ENCODE measurements at regions not wholly inside any gene's neighbourhood (a gene's known extent, or its start where the extent isn't known, plus 50 kb on each side); places are given as distances from the start of the nearest gene placed in this dataset.

- no peak for FAIRE-seq
These were observed 243.1 kb downstream of the HTR1A start for GRCh38 chr5:63719147-63719546.

GRCh38 chr5:63700241-63700640, 262.0 kb downstream of the HTR1A start:
- no peak for FAIRE-seq

DNA sequence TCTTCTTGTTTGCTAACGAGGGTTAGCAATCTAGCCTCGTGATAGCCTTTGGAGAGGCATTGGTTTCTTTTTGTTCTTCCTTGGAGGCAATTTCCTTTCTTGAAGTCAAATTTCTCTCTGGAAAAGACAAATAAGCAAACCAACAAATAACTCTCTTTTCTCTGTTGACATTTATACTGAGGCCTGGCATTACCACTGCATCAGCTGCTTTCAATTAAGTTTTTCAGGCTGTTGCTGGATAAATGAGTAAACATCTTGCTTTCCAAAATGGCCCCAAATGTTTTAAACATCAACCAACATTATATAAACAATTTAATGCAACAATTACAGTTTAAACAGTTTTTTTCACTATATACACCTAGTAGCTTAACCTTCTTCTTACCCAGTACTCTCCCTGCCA, 264.4 kb downstream of the HTR1A start:
- no peak for FAIRE-seq

DNA sequence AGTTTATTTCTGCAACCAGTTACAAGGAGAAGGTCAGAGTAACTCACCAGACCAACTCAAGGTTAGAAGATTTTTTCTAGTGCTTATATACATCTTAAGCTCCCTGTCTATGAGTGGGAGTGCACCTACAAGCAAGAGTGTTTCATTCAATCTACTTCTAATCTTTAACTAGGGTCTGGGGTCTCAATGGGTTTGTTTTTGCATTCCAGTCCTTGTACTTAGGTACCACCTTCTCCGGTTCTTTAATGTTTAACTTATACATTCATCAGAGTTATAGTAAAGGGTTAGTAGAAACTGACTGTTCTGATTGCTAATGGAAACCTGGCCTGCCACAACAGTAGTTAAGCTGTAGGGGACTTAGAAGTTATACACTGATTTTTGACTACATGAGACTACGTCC, 271.7 kb downstream of the HTR1A start:
- FAIRE-seq, result no peak

- FAIRE-seq, result no peak
These were observed 274.3 kb downstream of the HTR1A start for GRCh38 chr5:63687854-63688516.

DNA sequence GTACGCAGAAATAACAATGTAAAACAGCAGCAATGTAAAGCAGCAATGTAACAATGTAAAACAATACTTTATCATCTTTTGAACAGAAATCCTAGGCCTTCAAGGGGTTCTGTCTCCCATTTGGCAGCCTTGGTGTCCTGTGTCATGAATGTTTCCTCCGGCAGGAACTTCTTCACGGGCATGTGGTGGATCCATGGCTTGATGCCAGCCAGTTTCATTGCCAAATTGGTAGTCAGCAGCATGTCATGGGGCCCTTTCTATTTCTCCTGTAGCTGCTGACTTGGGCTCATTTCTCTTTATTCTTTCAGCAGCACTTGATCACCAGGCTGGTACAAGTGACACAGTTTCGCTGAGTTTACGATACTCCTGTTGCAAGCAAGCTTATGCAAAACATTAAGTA, 275.3 kb downstream of the HTR1A start:
- no peak for FAIRE-seq

DNA sequence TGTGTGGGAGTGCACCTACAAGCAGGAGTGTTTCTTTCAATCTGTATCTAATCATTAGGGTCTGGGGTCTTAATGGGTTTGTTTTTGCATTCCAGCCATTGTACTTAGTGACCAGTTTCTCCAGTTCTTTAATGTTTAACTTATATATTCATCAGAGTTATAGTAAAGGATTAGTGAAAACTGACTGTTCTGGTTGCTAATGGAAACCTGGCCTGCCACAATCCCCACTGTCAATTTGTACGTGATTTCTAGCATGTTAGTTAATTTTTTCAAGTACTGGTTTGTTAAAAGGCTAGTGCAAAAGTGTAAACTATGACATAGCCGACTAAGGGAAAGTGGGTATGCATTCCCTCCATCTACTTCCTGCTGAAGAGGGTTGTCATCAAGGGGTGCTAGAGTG, 276.1 kb downstream of the HTR1A start:
- no peak for FAIRE-seq

GRCh38 chr5:63685454-63685853, 276.8 kb downstream of the HTR1A start:
- FAIRE-seq, result no peak

DNA sequence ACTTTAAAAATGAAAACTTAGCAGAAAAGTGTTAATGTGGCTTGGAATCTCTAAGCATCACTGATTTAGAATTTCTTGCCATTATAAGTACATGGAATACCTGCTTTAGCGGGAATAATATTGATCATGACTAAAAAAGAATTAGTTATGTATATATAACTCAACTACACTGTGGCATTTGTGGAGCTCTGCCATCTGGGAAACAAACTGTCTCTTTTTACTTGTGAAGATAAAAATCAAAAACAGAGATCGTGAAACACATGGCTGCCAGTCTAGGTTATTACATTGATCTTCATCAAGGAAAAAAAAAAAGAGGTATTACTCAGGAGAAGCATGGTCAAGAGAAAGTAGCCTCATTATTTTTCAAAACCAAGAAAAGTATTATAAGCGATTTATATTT, 287.4 kb downstream of the HTR1A start:
- FAIRE-seq, result no peak

- FAIRE-seq, result no peak
These were observed 307.2 kb downstream of the HTR1A start for GRCh38 chr5:63655043-63655442.

GRCh38 chr5:63650581-63650980, 311.7 kb downstream of the HTR1A start:
- no peak for FAIRE-seq

GRCh38 chr5:63648376-63648775, 313.9 kb downstream of the HTR1A start:
- no peak for FAIRE-seq

GRCh38 chr5:63629951-63630630, 332.2 kb downstream of the HTR1A start:
- FAIRE-seq, result no peak

GRCh38 chr5:63613442-63613841, 348.8 kb downstream of the HTR1A start:
- no peak for FAIRE-seq

- no peak for FAIRE-seq
These were observed 358.2 kb downstream of the HTR1A start for GRCh38 chr5:63603996-63604395.

DNA sequence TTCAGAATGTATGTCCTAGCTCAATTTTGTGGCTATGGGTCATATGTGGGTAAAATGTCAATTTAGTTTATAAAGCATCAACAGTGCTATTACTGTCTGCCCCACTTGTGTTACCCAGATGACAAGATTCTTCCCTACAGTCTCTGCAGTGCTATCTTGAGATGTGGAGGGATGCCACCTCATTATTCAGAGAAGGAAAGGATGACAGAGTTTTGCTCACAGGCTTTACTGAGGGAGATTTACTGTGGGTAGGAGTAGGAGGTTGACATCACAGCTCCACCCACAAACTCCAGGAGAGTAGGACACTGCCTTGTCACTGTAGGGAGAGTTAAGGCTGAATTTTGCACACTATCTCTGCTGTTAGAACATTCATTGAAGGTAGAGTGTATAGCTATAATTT, 359.3 kb downstream of the HTR1A start:
- FAIRE-seq, result no peak

- no peak for FAIRE-seq
These were observed 366.0 kb downstream of the HTR1A start for GRCh38 chr5:63596254-63596653.

DNA sequence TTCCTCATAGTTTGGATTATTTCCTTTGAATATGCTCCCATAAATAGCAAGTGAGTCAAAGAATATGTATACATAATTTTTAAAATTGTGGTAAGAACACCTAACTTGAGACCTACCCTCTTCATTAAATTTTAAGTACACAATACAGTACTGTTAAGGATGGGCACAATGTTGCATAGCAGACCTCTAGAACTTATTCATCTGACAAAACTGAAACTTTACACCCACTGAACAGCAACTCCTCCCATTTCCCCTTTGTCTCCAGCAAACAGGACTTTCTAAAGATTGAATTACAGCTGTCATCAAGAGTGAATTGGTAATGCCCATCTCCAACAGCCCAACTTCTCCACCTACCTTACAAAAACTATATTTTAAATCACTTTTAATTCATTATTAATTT, 388.9 kb downstream of the HTR1A start:
- FAIRE-seq, result no peak

- no peak for FAIRE-seq
These were observed 389.5 kb downstream of the HTR1A start for GRCh38 chr5:63572740-63573139.

GRCh38 chr5:63570752-63571151, 391.5 kb downstream of the HTR1A start:
- no peak for FAIRE-seq

DNA sequence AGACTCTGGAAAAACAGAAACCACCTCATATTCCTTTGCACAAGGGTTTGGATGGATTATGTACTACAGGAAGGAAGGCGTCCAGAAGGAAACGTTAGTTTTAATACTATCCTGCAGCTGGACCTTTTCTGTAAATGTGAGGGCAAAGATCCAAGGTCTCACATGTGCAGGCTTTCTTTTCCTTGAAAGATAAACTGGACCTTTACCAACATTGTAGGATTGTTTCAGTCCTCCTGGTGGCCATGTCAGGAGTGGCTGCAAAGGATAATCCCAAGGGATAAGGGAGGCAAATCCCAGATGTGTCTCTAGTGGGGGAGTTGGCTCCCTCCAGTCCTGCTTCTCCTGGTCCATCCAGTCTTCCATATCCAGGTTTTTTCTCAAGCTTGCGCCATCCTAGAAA, 397.5 kb downstream of the HTR1A start:
- no peak for FAIRE-seq

- FAIRE-seq, result no peak
These were observed 399.0 kb downstream of the HTR1A start for GRCh38 chr5:63563008-63563917.

DNA sequence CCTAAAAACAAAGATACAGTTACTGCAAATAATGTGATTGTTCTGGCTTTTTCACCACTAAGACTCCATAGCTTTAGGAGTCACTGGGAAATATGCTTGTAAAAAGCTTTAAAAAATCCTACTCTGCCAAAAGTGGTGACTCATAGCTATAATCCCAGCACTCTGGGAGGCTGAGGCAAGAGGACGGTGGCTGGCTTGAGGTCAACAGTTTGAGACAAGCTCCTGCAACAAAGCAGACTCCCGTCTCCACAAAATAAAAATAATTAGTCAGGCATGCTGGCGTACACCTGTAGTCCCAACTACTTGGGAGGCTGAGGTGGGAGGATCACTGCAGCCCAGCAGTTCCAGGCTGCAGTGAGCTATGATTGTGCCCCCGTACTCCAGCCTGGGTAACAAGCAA, 406.4 kb downstream of the HTR1A start:
- FAIRE-seq, result no peak

DNA sequence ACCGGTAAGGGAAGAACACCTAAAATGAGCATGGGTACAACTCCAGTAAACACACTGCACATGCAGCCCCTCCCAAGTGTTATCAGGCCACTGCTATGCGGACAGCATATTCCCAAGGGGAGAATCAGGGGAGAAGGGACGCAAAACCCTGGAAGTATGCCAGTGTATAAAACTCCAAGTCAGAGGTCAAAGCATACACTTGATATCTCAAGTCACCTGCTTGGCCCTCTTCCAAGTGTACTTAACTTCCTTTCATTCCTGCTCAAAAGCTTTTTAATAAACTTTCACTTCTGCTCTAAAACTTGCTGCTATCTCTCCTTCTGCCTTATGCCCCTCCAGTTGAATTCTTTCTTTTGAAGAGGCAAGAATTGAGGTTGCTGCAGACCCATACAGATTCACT, 408.1 kb downstream of the HTR1A start:
- no peak for FAIRE-seq
